OCI-M1 (cell line): ENCODE measurements at regions not wholly inside any gene's neighbourhood (a gene's known extent, or its start where the extent isn't known, plus 50 kb on each side); places are given as distances from the start of the nearest gene placed in this dataset.

Experiments
- DNase-seq: peaks from one replicate; lab custom pipeline; 2025; lab: John Stamatoyannopoulos, UW

DNA sequence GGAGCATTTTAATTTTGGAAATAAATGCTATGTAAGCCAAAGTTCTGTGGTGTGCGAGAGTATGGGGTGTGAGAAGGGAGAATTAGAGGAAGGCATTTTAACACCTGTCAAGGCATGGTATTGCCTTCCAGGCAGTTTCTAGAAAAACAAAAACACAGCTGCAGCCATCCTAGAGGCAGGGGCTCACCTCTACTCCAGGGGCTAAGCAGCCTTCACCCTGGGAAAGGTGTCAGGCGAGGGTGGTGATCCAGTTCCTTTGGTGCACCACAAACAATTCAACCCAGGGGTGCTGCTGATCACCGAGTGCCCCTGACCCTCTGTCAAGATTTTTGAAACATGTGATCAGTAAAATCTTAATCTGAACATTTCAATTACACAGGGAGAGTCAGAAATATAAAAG is 59.2 kb upstream of the GPR26 start:
- DNase-seq: no peak

GRCh38 chr10:123607386-123607785 is 58.8 kb upstream of the GPR26 start:
- no peak for DNase-seq

GRCh38 chr10:123608047-123608446 is 58.1 kb upstream of the GPR26 start:
- DNase-seq: no peak

GRCh38 chr10:123611243-123611642 is 54.9 kb upstream of the GPR26 start:
- no peak for DNase-seq

DNA sequence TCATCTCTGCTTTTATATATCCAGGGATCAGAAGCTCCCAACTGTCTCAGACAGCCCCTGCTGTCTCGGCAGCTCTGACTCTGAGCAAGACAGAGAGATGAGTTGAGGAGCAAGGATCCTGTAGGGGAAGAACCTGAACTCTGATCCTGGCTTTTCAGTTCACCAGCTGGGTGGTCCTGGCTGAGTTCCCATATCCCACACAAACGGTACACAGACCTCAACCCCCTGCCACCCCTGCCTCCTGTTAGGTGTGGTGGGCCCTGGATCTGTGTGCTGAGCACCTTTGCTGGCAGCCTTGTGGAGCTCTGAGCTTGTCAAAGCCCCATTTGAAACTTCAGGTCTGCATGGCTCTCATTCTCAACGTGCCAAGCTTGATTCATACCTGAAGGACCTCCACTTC is 54.3 kb upstream of the GPR26 start:
- no peak for DNase-seq

DNA sequence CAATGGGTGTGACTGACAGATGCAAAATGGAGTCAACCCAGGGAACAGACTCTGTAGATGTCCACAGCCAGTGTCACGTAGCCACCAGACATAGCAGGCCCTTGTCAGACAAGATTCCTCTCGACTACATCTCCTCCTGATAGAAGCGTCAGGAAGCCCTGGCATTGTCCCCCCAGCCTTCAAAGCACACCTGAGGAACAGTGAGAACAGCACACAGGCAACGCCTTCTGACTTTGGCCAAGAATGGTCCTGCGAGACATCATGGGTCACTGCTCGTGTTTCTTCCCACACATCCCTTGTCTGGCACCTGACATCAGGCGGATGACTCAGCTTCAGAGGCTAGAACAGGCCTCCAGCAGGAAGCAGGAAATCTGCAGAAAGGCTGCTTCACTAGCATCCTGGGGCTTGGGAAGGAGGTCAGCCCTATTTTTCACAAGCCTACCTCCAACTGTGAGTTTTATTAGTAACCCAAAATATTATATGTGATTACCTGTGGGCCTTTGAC is 52.8 kb upstream of the GPR26 start:
- no peak for DNase-seq

- DNase-seq: peak; percentile 71
These were observed 51.3 kb upstream of the GPR26 start for GRCh38 chr10:123614888-123615287.
